HG03354 (cell line): ENCODE measurements at regions not wholly inside any gene's neighbourhood (a gene's known extent, or its start where the extent isn't known, plus 50 kb on each side); places are given as distances from the start of the nearest gene placed in this dataset.

ENCODE experiments used
- ATAC-seq: cut with Tn5 transposase; IDR thresholded peaks from one replicate; pipeline ENCODE4 v1.9.1; 2021; ENCODE audit warnings: mild to moderate bottlenecking; ENCODE audit not compliant: unreplicated experiment, poor library complexity, severe bottlenecking

DNA sequence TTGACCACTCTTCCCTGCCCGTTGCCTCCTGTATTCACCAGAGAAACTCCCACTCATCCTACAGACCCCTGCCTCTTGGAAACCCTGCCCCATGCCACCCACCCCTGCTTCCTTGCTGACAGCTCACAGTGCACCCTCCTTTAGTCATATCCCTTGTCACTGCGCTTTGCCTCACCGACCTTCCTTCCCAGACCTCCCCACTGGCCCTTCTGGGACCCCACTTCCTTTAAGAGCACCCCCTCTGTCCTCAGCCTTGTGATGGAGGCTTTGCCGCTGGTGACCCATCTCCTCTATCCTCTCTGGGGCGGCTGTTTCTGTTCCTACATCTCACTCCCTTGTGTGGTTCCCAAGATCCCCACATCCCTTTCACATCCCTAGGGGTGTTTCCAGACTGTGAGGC is 92.8 kb upstream of the ZMIZ1 start:
- ATAC-seq, result no peak

DNA sequence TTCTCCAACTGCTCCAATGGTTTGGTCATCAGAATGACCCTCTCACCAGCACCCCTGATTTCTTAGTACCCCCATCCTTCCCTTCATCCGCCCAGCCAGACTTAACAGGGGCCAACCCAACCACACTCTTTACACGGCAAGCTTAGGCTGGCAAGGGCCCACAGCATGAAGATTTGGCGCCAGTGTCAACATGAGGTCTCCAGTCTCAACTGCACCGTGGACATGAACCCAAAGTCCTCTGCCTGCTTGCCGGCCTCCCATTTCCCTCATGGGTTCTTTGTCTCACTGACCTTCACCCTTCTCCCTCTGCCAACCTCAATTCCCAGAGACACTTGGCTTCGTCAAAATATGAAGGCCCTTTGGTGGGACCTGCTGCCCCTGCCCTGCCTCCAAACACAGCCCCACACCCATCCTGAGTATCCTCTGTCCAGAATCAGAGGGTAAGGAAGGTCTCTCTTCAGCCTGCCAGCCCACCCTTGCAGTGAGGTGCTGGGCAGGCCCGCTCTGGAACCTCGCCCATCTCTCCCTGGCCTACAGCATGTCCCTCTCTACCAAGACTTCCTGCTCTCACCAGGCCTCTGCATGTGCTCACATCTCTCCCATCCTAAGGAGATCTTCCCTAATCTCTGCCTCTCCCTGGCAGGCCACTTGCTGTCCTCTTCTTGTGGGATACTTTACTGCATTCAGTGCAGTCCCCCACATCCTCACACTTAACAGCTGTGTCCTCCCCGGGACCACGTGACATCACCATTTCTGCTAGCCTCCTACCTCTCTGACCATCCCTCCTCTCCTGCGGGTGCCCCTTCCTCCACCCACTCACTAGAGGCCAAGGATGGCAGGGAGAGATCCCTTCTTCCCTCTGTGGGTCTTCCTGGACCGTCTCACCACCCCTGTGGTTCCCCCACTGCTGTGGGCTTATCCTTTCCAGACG is 91.7 kb upstream of the ZMIZ1 start:
- no peak for ATAC-seq

DNA sequence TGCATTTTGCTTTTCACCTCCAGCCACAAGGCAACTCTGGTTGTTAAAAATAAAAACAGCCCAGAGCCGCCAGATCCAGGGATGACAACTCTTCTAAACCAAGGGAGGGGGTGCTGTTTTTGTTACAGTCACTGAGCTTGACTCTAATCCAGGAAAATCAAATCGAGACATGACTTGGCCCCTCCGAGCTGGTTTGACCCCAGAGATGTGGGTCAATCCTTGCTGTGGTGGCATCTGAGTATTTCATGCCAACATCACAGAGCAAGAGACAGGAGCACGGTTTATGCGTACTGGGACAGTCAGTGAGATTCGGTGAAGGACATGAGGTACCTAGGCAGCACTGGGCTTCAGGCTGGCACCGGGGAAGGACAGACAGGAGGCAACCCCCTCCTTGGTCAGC is 88.8 kb upstream of the ZMIZ1 start:
- no peak for ATAC-seq

DNA sequence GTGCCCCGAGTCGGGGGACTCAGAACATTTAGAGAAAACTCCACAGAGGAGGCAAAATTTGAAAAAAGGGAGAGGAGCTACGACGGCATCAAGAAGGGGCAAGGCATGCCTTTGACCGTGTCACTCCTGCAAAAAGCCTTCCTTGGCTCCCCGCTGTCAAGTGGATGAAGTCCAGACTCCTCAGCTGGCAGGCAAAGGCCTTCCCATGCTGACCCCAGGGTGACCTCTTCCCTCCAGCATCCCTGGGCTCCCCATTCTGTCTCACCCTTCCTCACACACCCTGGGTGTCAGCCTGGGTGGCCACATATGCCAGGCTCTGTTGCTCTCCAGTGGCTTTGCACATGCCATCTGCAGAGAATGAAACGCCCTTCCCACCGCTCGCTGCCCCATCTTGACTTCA is 88.4 kb upstream of the ZMIZ1 start:
- no peak for ATAC-seq

DNA sequence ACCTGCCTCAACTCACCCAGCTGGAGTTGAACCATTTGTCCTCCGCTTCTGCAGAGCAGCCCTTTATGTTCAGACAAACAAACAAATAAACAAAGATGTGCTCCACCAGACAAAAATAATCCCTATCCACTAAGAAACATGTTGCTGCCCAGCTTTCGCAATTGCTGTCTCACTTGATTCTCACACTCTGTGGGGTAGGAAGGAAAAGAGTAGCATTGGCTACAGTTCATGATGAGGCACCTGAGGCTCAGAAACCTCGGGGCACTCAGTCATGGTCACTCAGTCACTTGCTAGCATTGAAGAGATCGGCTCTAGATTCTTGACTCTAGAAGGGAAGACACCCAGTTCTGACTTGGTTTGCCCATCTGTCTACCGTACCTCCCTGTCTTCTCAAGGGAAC is 88.0 kb upstream of the ZMIZ1 start:
- ATAC-seq, result no peak

DNA sequence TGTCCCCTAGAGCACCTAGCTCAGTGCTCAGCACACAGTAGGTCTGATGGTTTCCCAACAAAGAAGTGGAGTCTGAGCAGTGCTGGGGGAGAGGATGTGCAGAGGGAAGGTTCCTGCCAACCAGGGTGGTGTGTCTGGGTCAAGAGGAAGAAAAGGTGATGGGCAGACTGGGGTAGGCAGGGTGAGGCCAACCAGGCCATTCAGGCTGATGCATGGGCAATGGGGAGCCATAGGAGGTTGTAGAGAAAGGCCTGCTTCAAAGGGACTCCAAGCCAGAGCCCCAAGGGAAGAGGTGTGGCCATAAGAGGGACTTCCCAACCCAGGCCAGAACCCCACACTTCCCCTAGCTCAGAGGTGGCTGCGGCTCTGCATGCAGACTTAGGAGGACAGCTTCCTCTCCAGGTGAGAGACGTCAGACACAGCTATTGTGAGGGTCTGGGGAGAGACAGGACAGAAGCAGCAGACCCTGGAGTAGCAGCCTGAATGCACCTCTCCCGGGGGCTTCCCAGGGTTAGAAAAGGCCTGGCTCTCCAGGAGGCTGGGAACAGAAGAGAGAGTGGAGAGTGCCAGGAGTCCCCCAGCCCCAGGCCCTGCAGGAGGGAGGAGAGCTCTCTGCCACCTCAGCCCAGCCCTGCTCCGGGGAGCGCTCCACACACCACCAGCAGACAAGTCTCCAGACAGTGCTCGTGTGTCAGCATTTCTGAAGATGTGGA is 87.4 kb upstream of the ZMIZ1 start:
- ATAC-seq, result peak; percentile 58

DNA sequence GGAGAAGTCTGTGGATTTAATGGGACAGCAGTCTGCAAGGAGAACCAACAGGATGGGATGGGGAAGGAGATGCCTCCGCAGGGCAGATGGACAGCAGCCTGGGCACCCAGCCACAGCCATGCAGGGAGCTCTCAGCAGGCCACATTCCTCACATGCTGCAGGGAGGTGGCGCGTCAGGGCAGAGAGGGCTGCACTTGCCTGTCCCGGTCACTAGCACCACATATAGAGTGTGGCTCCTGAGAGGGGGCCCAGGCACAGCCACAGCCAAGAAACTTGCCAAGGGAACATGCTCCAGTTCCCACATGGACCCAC is 86.8 kb upstream of the ZMIZ1 start:
- ATAC-seq, result no peak

DNA sequence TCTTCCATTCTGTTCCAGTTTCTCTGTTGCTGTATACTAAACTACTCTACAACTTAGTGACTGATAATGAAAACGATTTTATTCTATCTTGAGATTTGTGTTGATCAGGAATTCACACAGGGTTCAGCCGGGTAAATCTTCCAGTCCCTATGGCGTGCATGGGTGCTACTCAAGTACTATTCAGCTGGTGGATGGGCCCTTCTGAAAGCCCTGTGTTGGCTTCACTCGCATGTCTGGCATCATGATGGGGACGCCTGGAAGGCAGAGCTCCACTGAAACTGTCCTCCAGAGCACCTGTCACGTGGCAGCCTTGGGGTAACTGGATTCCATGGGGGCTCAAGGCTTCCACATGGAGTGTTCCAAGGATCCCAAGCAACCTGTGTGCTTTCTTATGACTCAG is 86.0 kb upstream of the ZMIZ1 start:
- no peak for ATAC-seq

DNA sequence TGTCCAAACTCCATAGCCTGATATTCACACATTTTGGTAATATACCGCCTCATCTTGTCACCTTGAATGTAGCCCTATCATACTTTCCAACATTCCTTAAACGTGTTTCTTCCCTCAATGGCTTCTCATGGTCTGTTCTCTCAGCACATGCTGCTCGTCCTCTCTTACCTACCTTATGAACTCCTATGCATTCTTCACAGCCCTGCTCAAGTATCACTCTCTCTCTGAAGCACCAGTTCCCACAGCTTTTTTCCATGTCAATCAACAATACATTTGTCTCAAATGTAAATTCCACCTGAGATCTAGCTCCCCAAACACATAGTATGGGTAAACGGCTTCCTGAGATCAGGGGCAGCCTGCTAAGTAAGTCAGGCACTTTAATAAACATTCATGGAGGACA is 85.2 kb upstream of the ZMIZ1 start:
- ATAC-seq, result no peak

DNA sequence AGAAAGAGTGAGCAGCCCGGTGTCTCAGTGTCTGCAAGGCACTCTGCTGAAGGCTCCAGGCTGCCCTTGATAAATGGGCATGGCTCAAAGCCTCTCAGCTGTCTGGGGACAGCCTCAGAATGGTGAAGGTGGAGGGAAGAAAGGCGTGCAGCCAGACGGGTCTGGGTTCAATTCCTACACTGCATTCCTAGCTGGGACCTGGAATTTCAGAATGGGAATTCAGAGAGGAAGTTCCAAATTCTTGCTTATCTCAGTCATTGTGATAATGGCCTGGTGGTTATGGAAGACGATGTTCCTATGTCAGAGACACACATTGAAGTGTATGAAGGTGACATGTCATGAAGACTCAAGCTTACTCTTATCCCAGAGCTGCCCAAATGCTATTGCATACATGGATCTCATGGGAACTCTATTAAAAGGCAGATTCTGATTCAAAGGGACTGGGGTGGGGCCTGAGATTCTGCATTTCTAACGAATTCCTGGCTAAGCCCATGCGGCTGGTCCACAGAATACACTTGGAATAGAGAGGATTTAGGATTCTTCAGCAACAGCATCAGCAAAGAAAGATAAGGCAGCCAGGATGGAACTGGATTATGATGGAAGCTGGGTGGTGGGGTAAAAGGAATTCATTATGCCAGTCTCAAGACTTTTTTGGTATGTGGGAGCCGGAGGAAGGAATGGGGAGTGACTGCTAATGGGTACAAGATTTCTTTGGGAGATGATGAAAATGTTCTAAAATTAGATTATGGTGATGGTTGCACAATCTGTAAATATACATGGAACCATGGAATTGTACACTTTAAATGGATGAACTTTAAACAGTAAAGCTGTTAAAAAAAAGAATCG is 82.6 kb upstream of the ZMIZ1 start:
- ATAC-seq, result no peak

DNA sequence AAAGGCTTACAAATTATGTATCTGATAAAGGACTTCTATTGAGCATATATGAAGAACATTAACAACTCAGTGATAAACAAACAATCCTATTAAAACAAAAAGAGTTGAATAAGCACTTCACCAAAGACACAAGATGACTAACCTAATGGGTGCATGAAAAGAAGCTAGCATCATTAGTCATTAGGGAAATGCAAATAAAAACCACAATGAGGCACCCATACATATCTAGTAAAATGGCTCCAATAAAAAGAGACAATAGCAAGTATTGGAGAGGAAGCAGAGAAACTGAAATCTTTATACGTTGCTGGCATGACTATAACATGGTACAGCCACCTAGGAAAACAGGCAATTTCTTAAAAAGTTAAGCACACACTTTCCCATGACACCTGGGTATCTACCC is 77.6 kb upstream of the ZMIZ1 start:
- peak; percentile 89 for ATAC-seq

DNA sequence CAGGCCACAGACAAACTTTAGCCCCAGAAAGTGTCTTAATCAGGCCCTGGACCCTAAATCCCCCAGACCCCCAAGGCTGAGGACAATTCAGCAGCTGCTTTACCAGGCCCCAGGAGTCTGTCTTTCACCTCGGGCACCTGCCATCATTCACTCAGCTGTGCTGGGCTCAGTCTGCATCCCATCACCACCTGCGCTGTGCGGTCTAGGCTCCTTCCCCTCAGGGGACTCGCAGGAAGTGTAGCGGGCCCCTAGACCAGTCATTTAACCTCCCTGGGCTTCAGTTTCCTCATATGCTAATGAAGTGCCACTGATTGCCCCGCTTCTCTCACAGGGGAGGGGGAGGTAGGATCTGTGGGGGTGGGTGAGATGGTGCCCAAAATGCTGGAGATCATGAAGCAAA is 76.4 kb upstream of the ZMIZ1 start:
- peak; percentile 67 for ATAC-seq

DNA sequence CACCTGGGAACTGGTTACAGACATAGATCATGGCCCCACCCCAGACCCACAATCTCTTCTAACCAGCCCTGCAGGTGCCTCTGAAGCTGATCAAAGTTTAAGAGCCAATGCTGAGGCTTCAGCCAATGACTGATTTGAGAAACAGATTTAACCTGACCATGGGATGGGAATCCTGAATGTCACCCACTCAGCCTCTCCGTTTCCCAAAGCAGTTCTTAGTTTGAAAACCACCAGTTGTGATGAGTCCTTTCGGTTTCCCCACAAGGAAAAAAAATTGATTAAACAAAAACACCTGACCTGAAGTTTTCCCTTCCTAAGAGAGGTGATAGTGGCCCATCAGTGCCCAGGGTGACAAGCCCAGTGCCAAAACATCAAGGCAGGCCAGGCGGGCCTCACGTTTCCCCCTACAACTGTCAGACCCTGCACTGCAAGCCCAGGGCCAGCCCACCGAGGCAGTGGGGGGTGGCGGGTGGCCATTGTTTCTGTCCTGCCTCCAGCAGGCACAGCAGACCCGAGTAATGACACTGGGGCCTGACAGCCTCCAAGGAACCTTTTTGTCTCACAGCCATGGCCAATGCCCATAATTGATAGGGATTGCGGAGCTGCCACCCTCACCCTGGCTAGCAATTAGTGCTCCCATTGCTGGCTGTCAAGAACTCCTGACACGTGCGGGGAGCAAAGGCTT is 75.4 kb upstream of the ZMIZ1 start:
- ATAC-seq, result no peak

DNA sequence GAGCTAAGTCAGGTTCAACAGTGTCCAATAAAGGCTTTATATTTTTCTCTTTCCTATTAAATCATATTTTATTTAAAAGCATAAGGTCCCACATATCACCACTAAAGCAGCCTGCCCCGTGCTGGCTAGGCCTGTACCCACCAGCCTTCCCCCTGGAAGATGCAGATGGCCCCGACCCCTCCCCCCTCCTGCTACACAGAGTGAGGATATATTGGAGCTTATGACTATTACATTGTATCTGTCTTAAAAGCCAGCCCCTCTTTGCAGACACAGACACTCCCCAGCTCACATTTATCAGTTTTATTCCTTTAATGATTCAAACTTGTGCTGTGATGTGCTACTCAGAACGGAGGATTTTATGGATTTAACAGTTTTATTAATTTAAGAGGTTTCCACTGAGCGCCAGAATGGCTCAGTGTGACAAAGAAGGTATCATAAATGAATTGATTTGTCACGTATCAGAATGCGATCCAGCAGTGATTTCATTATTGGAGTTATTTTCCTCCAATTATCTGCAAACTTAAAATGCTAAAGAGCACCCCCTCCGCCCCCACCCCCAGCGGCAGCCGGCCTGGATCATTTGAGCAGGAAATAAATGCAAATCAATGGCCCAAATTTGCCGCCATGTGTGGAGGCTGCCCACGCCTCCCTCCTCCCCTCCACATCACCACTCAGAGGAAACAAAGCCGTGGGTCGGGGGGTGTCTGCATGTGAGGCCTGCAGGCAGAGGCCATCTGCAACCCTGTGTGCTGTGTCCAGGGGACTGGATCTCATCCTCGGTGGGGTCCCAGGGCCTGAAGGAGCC is 72.6 kb upstream of the ZMIZ1 start:
- ATAC-seq, result no peak

DNA sequence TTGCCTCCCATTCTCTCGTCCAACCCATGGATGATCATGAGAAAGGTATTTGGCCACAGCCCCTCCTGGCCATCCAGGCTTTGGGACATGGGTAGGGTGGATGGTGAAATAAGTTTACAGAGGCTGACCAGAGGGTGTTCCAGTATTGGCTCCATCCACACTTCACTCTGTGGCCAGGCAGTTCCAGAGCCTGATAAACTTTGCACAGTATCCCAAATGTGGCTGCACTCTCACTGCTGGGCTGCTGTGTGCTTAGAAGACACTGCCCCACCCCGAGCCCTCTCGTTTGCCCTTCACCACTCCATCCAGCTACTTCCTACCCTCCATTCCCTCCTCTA is 72.0 kb upstream of the ZMIZ1 start:
- no peak for ATAC-seq

DNA sequence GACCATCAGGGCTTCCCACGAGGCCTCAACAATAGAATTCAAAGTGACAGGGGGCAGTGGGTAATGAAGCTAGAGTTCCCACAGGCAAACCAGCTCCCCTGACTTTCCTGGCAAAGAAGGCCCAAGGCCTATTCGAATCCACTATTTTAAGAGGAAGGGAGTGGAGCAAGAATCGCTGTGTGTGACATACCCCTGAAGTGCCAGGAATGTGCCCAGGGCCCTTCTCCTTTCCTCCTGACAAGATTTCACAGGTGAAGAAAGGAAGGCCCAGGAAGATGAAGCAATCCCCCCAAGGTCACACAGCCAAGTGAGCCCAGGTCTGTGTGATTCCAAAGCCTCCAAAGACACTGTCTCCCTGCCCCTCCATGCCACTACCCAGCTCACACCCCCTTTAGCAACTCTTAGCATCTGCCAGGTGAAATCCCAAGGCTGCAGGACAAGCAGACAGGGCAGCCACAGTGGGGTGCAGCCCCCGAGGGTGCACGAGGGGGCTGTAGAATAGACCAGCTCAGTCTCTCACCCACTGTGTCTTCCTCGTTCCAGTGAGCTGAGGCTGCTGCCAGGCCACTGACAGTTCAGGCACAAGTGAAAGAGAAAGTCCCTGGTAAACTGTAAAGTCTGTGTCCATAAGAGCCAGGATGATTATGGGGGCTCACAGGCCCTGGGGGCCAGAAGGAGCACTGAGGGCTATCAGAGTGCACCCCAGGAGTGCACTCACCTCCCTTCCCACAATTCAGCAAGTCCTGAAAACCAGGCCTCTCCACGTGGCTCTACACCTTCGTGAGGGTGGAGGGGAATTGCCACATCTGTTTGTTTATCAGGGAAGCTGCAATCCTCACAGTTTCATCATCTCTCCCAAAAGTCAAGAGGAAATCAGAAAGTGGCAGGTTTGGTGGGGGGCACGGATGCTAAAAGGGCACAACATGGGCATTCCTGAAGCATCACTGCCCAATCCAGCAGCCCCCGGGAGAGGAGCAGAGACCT is 70.8 kb upstream of the ZMIZ1 start:
- no peak for ATAC-seq

DNA sequence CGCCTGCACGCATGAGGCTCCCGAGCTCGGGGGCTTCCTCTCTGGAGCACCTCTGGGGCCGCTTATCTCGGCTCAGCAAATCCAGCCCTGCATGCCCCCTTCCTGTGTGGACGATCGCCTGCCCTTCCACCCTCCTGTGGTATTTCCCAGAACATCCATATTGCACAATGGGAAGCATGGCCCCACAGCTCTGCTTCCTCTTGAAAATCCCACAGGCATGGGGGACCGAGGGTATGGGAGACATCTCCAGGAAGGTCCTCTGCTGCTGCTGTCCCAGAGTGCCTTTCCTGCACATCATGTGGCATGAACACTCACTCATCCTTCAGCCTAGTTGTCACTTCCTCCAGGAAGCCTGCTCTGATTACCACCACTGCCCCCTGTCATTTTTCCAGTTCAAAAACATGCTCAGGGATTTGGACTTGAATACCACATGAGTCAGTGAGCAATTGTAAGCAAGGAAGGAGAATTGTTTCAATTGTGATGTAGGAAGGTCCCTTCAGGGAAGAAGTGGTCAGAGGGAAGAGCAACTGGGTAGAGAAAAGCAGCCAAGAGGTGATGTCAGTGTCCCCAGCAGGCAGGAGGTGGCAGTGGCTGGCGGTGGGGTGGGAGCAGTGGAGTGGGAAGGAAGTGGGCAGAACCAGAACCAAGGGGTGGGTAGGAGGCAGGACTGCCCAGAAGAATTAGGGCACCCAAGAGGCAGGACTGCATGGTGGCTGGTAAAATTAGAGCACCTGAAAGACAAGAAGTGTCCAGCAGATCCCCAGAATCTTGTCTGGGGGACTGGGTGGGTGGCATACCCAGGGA is 67.5 kb upstream of the ZMIZ1 start:
- no peak for ATAC-seq
